GM23338 (cell line): ENCODE measurements at regions not wholly inside any gene's neighbourhood (a gene's known extent, or its start where the extent isn't known, plus 50 kb on each side); places are given as distances from the start of the nearest gene placed in this dataset.

Experiments
- ATAC-seq: fragments of 200-7000 bp; cut with Tn5 transposase; 3 replicates; pipeline ENCODE4 v1.9.1; 2020
- DNase-seq: peaks from one replicate; pipeline ENCODE4 v3.0.0-alpha.2; 2015; ENCODE audit warnings: low spot score
- H2AFZ ChIP-seq: fragments of 200-600 bp; sonication (generic); 2 replicates; pipeline ENCODE4 v1.8.0; 2016; ENCODE audit warnings: antibody characterized with exemption, mild to moderate bottlenecking, moderate library complexity
- H3F3A ChIP-seq: fragments of 200-600 bp; sonication (generic); replicated peaks from 2 replicates; pipeline ENCODE4 v1.8.0; 2017; ENCODE audit warnings: antibody characterized with exemption, mixed run types, low read depth
- H3K27ac ChIP-seq: fragments of 200-600 bp; sonication (generic); 2 replicates; pipeline ENCODE4 v1.6.1; 2016; ENCODE audit warnings: low read depth
- H3K27me3 ChIP-seq: fragments of 200-600 bp; sonication (generic); 2 replicates; pipeline ENCODE4 v1.8.0; 2016; ENCODE audit warnings: mild to moderate bottlenecking, mixed run types, moderate library complexity; ENCODE audit not compliant: insufficient read depth
- H3K36me3 ChIP-seq: fragments of 200-600 bp; sonication (generic); 2 replicates; pipeline ENCODE4 v1.8.0; 2016; ENCODE audit warnings: mild to moderate bottlenecking; ENCODE audit not compliant: insufficient read depth
- H3K4me1 ChIP-seq: fragments of 200-600 bp; sonication (generic); 2 replicates; pipeline ENCODE4 v1.8.0; 2016; ENCODE audit warnings: mild to moderate bottlenecking, moderate library complexity; ENCODE audit not compliant: insufficient read depth
- H3K4me2 ChIP-seq: fragments of 200-600 bp; sonication (generic); 2 replicates; pipeline ENCODE4 v1.7.1; 2017; ENCODE audit warnings: mixed run types
- H3K4me3 ChIP-seq: fragments of 200-600 bp; sonication (generic); 2 replicates; pipeline ENCODE4 v1.6.1; 2016; ENCODE audit warnings: mixed run types
- H3K79me2 ChIP-seq: fragments of 200-600 bp; sonication (generic); replicated peaks from 2 replicates; pipeline ENCODE4 v1.8.0; 2017; ENCODE audit warnings: mild to moderate bottlenecking; ENCODE audit not compliant: insufficient read depth
- H3K9me2 ChIP-seq: fragments of 200-600 bp; sonication (generic); 2 replicates; pipeline ENCODE4 v1.8.0; 2017; ENCODE audit not compliant: insufficient read depth
- H4K20me1 ChIP-seq: fragments of 200-600 bp; sonication (generic); replicated peaks from 2 replicates; pipeline ENCODE4 v1.8.0; 2017; ENCODE audit warnings: mild to moderate bottlenecking; ENCODE audit not compliant: insufficient read depth
- H3K27ac Mint-ChIP-seq: 2 replicates; pipeline ENCODE4 v1.8.0; 2020; ENCODE audit warnings: inconsistent platforms, mild to moderate bottlenecking, moderate library complexity, mixed read lengths
- H3K27me3 Mint-ChIP-seq: 3 replicates; pipeline ENCODE4 v1.8.0; 2022; ENCODE audit warnings: low read depth, mild to moderate bottlenecking, moderate library complexity, mixed read lengths, inconsistent platforms; ENCODE audit not compliant: insufficient read depth, poor library complexity
- H3K36me3 Mint-ChIP-seq: 3 replicates; pipeline ENCODE4 v1.8.0; 2021; ENCODE audit warnings: low read depth, mild to moderate bottlenecking, inconsistent platforms, moderate library complexity, mixed read lengths
- H3K4me1 Mint-ChIP-seq: 3 replicates; pipeline ENCODE4 v1.8.0; 2020; ENCODE audit warnings: mild to moderate bottlenecking, inconsistent platforms, mixed read lengths
- H3K4me3 Mint-ChIP-seq: 3 replicates; pipeline ENCODE4 v1.8.0; 2021; ENCODE audit warnings: moderate library complexity, mild to moderate bottlenecking, inconsistent platforms, mixed read lengths
- H3K9me3 Mint-ChIP-seq: 3 replicates; pipeline ENCODE4 v1.8.0; 2020; ENCODE audit warnings: moderate library complexity, mild to moderate bottlenecking, inconsistent platforms, mixed read lengths
- CREB1 ChIP-seq: fragments of 250-450 bp; sonication (Bioruptor Pico); IDR thresholded peaks from 2 replicates; pipeline ENCODE4 v1.5.0; 2020; ENCODE audit warnings: low read depth, mild to moderate bottlenecking, moderate library complexity
- JUNB ChIP-seq: IDR thresholded peaks from one replicate; pipeline ENCODE4 v1.6.1; 2016; ENCODE audit warnings: antibody characterized with exemption; ENCODE audit not compliant: unreplicated experiment
- NANOG ChIP-seq: IDR thresholded peaks from 2 replicates; pipeline ENCODE4 v1.6.1; 2016; ENCODE audit warnings: antibody characterized with exemption, borderline replicate concordance
- POLR2AphosphoS5 ChIP-seq: IDR thresholded peaks from 2 replicates; pipeline ENCODE4 v1.6.1; 2016; ENCODE audit warnings: antibody characterized with exemption, low read depth
- STAT1 ChIP-seq: IDR thresholded peaks from one replicate; pipeline ENCODE4 v1.6.1; 2016; ENCODE audit warnings: antibody characterized with exemption; ENCODE audit not compliant: unreplicated experiment
- ZNF114 ChIP-seq: fragments of 250-450 bp; sonication (Bioruptor Pico); IDR thresholded peaks from 2 replicates; pipeline ENCODE4 v1.5.0; 2020; ENCODE audit warnings: mild to moderate bottlenecking, moderate library complexity
- ZNF331 ChIP-seq: fragments of 250-450 bp; sonication (Bioruptor Pico); IDR thresholded peaks from 2 replicates; pipeline ENCODE4 v1.5.0; 2020; ENCODE audit warnings: low read depth, mild to moderate bottlenecking, moderate library complexity
- ZNF462 ChIP-seq: fragments of 250-450 bp; sonication (Bioruptor Pico); IDR thresholded peaks from 2 replicates; pipeline ENCODE4 v1.5.0; 2020; ENCODE audit warnings: mild to moderate bottlenecking, moderate library complexity
- TF ChIP-seq, protein P1 (sequence below), 2 experiments: fragments of 200-600 bp in 1 of 2; sonication (generic) in 1 of 2; conservative IDR thresholded peaks; 2 replicates each; pipeline versions ENCODE4 v1.5.1 to v1.6.1; 2016 to 2017; ENCODE audit warnings: antibody characterized with exemption in 2 of 2, low read depth in 2 of 2, mild to moderate bottlenecking in 2 of 2, moderate library complexity in 1 of 2

- Mint-ChIP-seq H3K36me3 (peaks cover 18% of the 10 kb centered on the region), H3K9me3 (peaks cover 28% of the 10 kb centered on the region), H3K4me3 (no peak overlapping the region), H3K4me1 (no peaks in the 10 kb centered on the region), H3K27ac (no peak overlapping the region), H3K27me3 (no peaks in the 10 kb centered on the region)
- no peak for ATAC-seq
- no peaks in the 10 kb centered on the region for H3K79me2 ChIP-seq
- DNase-seq = no peak
- H3K36me3 ChIP-seq = no peaks in the 10 kb centered on the region
- no peak overlapping the region for H3K27ac ChIP-seq
- no peaks in the 10 kb centered on the region for H3K27me3 ChIP-seq
- no peaks in the 10 kb centered on the region for H4K20me1 ChIP-seq
- TF ChIP-seq JUNB (no peak), ZNF462 (no peak), NANOG (no peak), CREB1 (CRISPR knock-in tag) (no peak), ZNF331 (CRISPR knock-in tag) (no peak), ZNF114 (CRISPR knock-in tag) (no peak), STAT1 (no peak), POLR2AphosphoS5 (no peak)
- TF ChIP-seq, protein P1, sequence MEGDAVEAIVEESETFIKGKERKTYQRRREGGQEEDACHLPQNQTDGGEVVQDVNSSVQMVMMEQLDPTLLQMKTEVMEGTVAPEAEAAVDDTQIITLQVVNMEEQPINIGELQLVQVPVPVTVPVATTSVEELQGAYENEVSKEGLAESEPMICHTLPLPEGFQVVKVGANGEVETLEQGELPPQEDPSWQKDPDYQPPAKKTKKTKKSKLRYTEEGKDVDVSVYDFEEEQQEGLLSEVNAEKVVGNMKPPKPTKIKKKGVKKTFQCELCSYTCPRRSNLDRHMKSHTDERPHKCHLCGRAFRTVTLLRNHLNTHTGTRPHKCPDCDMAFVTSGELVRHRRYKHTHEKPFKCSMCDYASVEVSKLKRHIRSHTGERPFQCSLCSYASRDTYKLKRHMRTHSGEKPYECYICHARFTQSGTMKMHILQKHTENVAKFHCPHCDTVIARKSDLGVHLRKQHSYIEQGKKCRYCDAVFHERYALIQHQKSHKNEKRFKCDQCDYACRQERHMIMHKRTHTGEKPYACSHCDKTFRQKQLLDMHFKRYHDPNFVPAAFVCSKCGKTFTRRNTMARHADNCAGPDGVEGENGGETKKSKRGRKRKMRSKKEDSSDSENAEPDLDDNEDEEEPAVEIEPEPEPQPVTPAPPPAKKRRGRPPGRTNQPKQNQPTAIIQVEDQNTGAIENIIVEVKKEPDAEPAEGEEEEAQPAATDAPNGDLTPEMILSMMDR (conservative IDR thresholded peaks at IDR 0.05; ENCODE audit: low read depth in 2 of 2) = no peak
- no peaks in the 10 kb centered on the region; the same call in 1 of the 2 replicates for H3K9me2 ChIP-seq
- H3K4me2 ChIP-seq = no peak overlapping the region
- no peaks in the 10 kb centered on the region for H3K4me1 ChIP-seq
- peaks cover 7% of the 10 kb centered on the region for H3F3A ChIP-seq
- no peak overlapping the region for H2AFZ ChIP-seq
- no peak overlapping the region for H3K4me3 ChIP-seq
Observed at GRCh38 chr2:3971652-3972192, 268.3 kb downstream of the DCDC2C start.
